Trophoblast cell (in vitro differentiated cells and primary cell): ENCODE measurements at regions not wholly inside any gene's neighbourhood (a gene's known extent, or its start where the extent isn't known, plus 50 kb on each side); places are given as distances from the start of the nearest gene placed in this dataset.

Experiments
- DNase-seq, 2 donors: peaks; one replicate each; pipeline ENCODE4 v3.0.0-alpha.2; 2016
- H2AFZ ChIP-seq: 2 replicates; pipeline ENCODE4 v1.6.1; 2013; ENCODE audit warnings: low read length, moderate library complexity, mild to moderate bottlenecking; ENCODE audit not compliant: insufficient read depth, poor library complexity
- H2AK5ac ChIP-seq: 2 replicates; pipeline ENCODE4 v1.6.1; 2013; ENCODE audit warnings: mild to moderate bottlenecking, low read length
- H2BK120ac ChIP-seq: 2 replicates; pipeline ENCODE4 v1.6.1; 2013; ENCODE audit warnings: low read length, mild to moderate bottlenecking, moderate library complexity; ENCODE audit not compliant: insufficient read depth, poor library complexity
- H2BK12ac ChIP-seq: 2 replicates; pipeline ENCODE4 v1.6.1; 2013; ENCODE audit warnings: mild to moderate bottlenecking, low read length, moderate library complexity
- H2BK5ac ChIP-seq: 2 replicates; pipeline ENCODE4 v1.6.1; 2013; ENCODE audit warnings: low read length, low read depth, moderate library complexity, mild to moderate bottlenecking; ENCODE audit not compliant: poor library complexity
- H3K14ac ChIP-seq: 2 replicates; pipeline ENCODE4 v1.6.1; 2013; ENCODE audit warnings: mild to moderate bottlenecking, low read length
- H3K18ac ChIP-seq: 2 replicates; pipeline ENCODE4 v1.6.1; 2013; ENCODE audit warnings: mild to moderate bottlenecking, low read length
- H3K23ac ChIP-seq: 2 replicates; pipeline ENCODE4 v1.6.1; 2013; ENCODE audit warnings: low read length
- H3K27ac ChIP-seq: 2 replicates; pipeline ENCODE4 v1.5.1; 2013; ENCODE audit warnings: low read depth, mild to moderate bottlenecking, inconsistent platforms, low read length, moderate library complexity
- H3K27me3 ChIP-seq: 2 replicates; pipeline ENCODE4 v1.6.1; 2013; ENCODE audit warnings: inconsistent platforms, mild to moderate bottlenecking, low read length, moderate library complexity; ENCODE audit not compliant: insufficient read depth
- H3K36me3 ChIP-seq, 2 experiments: 1 replicate in 1 of 2; 2 replicates in 1 of 2; pipeline ENCODE4 v1.6.1; 2013; ENCODE audit warnings: low read length in 2 of 2, mild to moderate bottlenecking in 2 of 2, moderate library complexity in 1 of 2; ENCODE audit not compliant: insufficient read depth in 2 of 2, control insufficient read depth in 1 of 2
- H3K4ac ChIP-seq: 2 replicates; pipeline ENCODE4 v1.6.1; 2013; ENCODE audit warnings: low read depth, mild to moderate bottlenecking, low read length, moderate library complexity
- H3K4me1 ChIP-seq, 2 experiments: 1 replicate in 1 of 2; 2 replicates in 1 of 2; pipeline ENCODE4 v1.6.1; 2013; ENCODE audit warnings: low read length in 2 of 2, mild to moderate bottlenecking in 2 of 2, moderate library complexity in 1 of 2; ENCODE audit not compliant: insufficient read depth in 2 of 2, control insufficient read depth in 1 of 2
- H3K4me2 ChIP-seq: 2 replicates; pipeline ENCODE4 v1.6.1; 2013; ENCODE audit warnings: inconsistent platforms, mild to moderate bottlenecking, low read length, moderate library complexity
- H3K4me3 ChIP-seq: 2 replicates; pipeline ENCODE4 v1.5.1; 2013; ENCODE audit warnings: mild to moderate bottlenecking, low read depth, low read length, inconsistent platforms
- H3K79me1 ChIP-seq: one replicate; pipeline ENCODE4 v1.6.1; 2013; ENCODE audit warnings: low read length
- H3K79me2 ChIP-seq: 2 replicates; pipeline ENCODE4 v1.6.1; 2013; ENCODE audit warnings: low read length, mild to moderate bottlenecking; ENCODE audit not compliant: control insufficient read depth, insufficient read depth, poor library complexity
- H3K9ac ChIP-seq: 2 replicates; pipeline ENCODE4 v1.6.1; 2013; ENCODE audit warnings: mild to moderate bottlenecking, low read length
- H3K9me3 ChIP-seq: 2 replicates; pipeline ENCODE4 v1.6.1; 2013; ENCODE audit warnings: low read depth, mild to moderate bottlenecking, control low read depth, inconsistent platforms, low read length; ENCODE audit not compliant: insufficient read depth
- H4K12ac ChIP-seq: 2 replicates; pipeline ENCODE4 v1.6.1; 2013; ENCODE audit warnings: low read depth, mild to moderate bottlenecking, low read length, moderate library complexity
- H4K8ac ChIP-seq: 2 replicates; pipeline ENCODE4 v1.6.1; 2013; ENCODE audit warnings: low read depth, mild to moderate bottlenecking, low read length, moderate library complexity
- H4K91ac ChIP-seq: one replicate; pipeline ENCODE4 v1.6.1; 2013; ENCODE audit warnings: low read depth, mild to moderate bottlenecking, low read length, moderate library complexity
- WGBS: extraction: QIAGEN DNeasy Blood & Tissue Kit; methylation state at CpG from one replicate; pipeline ENCODE4 v1.1.7; 2013; ENCODE audit warnings: missing lambda C conversion rate; ENCODE audit not compliant: insufficient read length, insufficient coverage; ENCODE audit errors: extremely low coverage; 5-methylcytosine and 5-hydroxymethylcytosine counted together

GRCh38 chr1:238787471-238787870 is 598.9 kb upstream of the CHRM3 start:
- Histone ChIP-seq H3K36me3 (no peaks in the 10 kb centered on the region), H3K18ac (no peak overlapping the region), H2BK5ac (no peak overlapping the region), H3K79me1 (no peaks in the 10 kb centered on the region), H2BK12ac (no peak overlapping the region), H3K27me3 (no peaks in the 10 kb centered on the region), H3K9me3 (no peaks in the 10 kb centered on the region), H2AFZ (no peak overlapping the region), H2AK5ac (no peak overlapping the region), H3K4me1 (no peaks in the 10 kb centered on the region), H3K14ac (no peak overlapping the region), H3K9ac (no peak overlapping the region), H2BK120ac (no peak overlapping the region), H4K91ac (no peak overlapping the region), H3K4ac (no peak overlapping the region), H3K4me2 (no peak overlapping the region), H3K79me2 (no peaks in the 10 kb centered on the region), H4K12ac (no peak overlapping the region), H3K27ac (no peak overlapping the region), H4K8ac (no peak overlapping the region), H3K4me3 (no peak overlapping the region), H3K23ac (no peak overlapping the region)
- WGBS = no CpG with 5 or more reads among the region's 5 CpGs
- DNase-seq = no peak

GRCh38 chr1:238783633-238784032 is 602.7 kb upstream of the CHRM3 start:
- H2BK120ac ChIP-seq = no peak overlapping the region
- no peak for DNase-seq
- no peak overlapping the region for H4K8ac ChIP-seq
- no peaks in the 10 kb centered on the region for H3K79me2 ChIP-seq
- no peak overlapping the region for H2BK12ac ChIP-seq
- H3K23ac ChIP-seq = no peak overlapping the region
- H2AFZ ChIP-seq = no peak overlapping the region
- no peak overlapping the region for H3K4ac ChIP-seq
- no peaks in the 10 kb centered on the region for H3K79me1 ChIP-seq
- H3K4me3 ChIP-seq = no peak overlapping the region
- H3K27me3 ChIP-seq = no peaks in the 10 kb centered on the region
- H4K91ac ChIP-seq = no peak overlapping the region
- H3K4me2 ChIP-seq = no peak overlapping the region
- H4K12ac ChIP-seq = no peak overlapping the region
- no peaks in the 10 kb centered on the region for H3K4me1 ChIP-seq
- no peaks in the 10 kb centered on the region for H3K9me3 ChIP-seq
- no peak overlapping the region for H3K27ac ChIP-seq
- no peak overlapping the region for H3K18ac ChIP-seq
- no peak overlapping the region for H2BK5ac ChIP-seq
- H3K36me3 ChIP-seq = no peaks in the 10 kb centered on the region
- H2AK5ac ChIP-seq = no peak overlapping the region
- no peak overlapping the region for H3K9ac ChIP-seq
- no peak overlapping the region for H3K14ac ChIP-seq

- Histone ChIP-seq H2AK5ac (no peak overlapping the region), H3K4me3 (no peak overlapping the region), H3K79me1 (no peaks in the 10 kb centered on the region), H3K9me3 (no peaks in the 10 kb centered on the region), H2AFZ (no peak overlapping the region), H3K4ac (no peak overlapping the region), H2BK120ac (no peak overlapping the region), H3K27me3 (no peaks in the 10 kb centered on the region), H3K14ac (no peak overlapping the region), H3K36me3 (no peaks in the 10 kb centered on the region), H2BK5ac (no peak overlapping the region), H3K4me1 (no peaks in the 10 kb centered on the region), H3K79me2 (no peaks in the 10 kb centered on the region), H3K4me2 (no peak overlapping the region), H3K9ac (no peak overlapping the region), H3K27ac (no peak overlapping the region), H3K23ac (no peak overlapping the region), H4K12ac (no peak overlapping the region), H4K8ac (no peak overlapping the region), H2BK12ac (no peak overlapping the region), H4K91ac (no peak overlapping the region), H3K18ac (no peak overlapping the region)
- DNase-seq = no peak
- WGBS = no CpG with 5 or more reads among the region's 3 CpGs
Observed at GRCh38 chr1:238779716-238780115, 606.7 kb upstream of the CHRM3 start.

- H2AFZ ChIP-seq = no peak overlapping the region
- H4K12ac ChIP-seq = no peak overlapping the region
- no peak overlapping the region for H2BK120ac ChIP-seq
- H2BK5ac ChIP-seq = no peak overlapping the region
- no peak overlapping the region for H3K14ac ChIP-seq
- no peaks in the 10 kb centered on the region for H3K79me1 ChIP-seq
- no peak overlapping the region for H4K8ac ChIP-seq
- H2BK12ac ChIP-seq = no peak overlapping the region
- H3K36me3 ChIP-seq = no peaks in the 10 kb centered on the region
- peak in 1 of 2 donors; percentile 15 for DNase-seq
- no peak overlapping the region for H4K91ac ChIP-seq
- H3K4me3 ChIP-seq = no peak overlapping the region
- H3K18ac ChIP-seq = no peak overlapping the region
- no peak overlapping the region for H2AK5ac ChIP-seq
- H3K79me2 ChIP-seq = no peaks in the 10 kb centered on the region
- no peaks in the 10 kb centered on the region for H3K4me1 ChIP-seq
- no peak overlapping the region for H3K4ac ChIP-seq
- H3K27ac ChIP-seq = no peak overlapping the region
- WGBS = no CpG with 5 or more reads among the region's 1 CpG
- H3K9me3 ChIP-seq = no peaks in the 10 kb centered on the region
- no peaks in the 10 kb centered on the region for H3K27me3 ChIP-seq
- H3K4me2 ChIP-seq = no peak overlapping the region
- no peak overlapping the region for H3K23ac ChIP-seq
- no peak overlapping the region for H3K9ac ChIP-seq
Observed at GRCh38 chr1:238778113-238778512, 608.3 kb upstream of the CHRM3 start.

GRCh38 chr1:238777551-238777950 is 608.8 kb upstream of the CHRM3 start:
- DNase-seq = peak in 1 of 2 donors; percentile 17
- Histone ChIP-seq H4K8ac (no peak overlapping the region), H4K91ac (no peak overlapping the region)

More at GRCh38 chr1:238777551-238777950, 608.8 kb upstream of the CHRM3 start:
- no peaks in the 10 kb centered on the region for H3K27me3 ChIP-seq
- no peaks in the 10 kb centered on the region for H3K9me3 ChIP-seq
- H2BK5ac ChIP-seq = no peak overlapping the region
- no peak overlapping the region for H3K14ac ChIP-seq
- no peak overlapping the region for H2BK12ac ChIP-seq
- H3K4me3 ChIP-seq = no peak overlapping the region
- no peak overlapping the region for H3K9ac ChIP-seq
- H4K12ac ChIP-seq = no peak overlapping the region
- H3K4me2 ChIP-seq = no peak overlapping the region
- no peak overlapping the region for H2AK5ac ChIP-seq
- H3K4ac ChIP-seq = no peak overlapping the region
- no peak overlapping the region for H3K27ac ChIP-seq
- no peak overlapping the region for H2BK120ac ChIP-seq
- no peak overlapping the region for H3K23ac ChIP-seq
- no peaks in the 10 kb centered on the region for H3K79me2 ChIP-seq
- H2AFZ ChIP-seq = no peak overlapping the region
- H3K4me1 ChIP-seq = no peaks in the 10 kb centered on the region
- no peak overlapping the region for H3K18ac ChIP-seq
- no peaks in the 10 kb centered on the region for H3K79me1 ChIP-seq
- no peaks in the 10 kb centered on the region for H3K36me3 ChIP-seq
